ENCODE measurements at regions not wholly inside any gene's neighbourhood (a gene's known extent, or its start where the extent isn't known, plus 50 kb on each side); places are given as distances from the start of the nearest gene placed in this dataset.

GRCh38 chr6:115832186-115832585 lies 228.5 kb downstream of the FRK start:
- TF ChIP-seq CTCF (IDR thresholded peaks at IDR 0.05; ENCODE audit: extremely low read depth in 1 of 2, insufficient read depth in 1 of 2, low read depth in 1 of 2, low read length in 2 of 2) (no peak), GATA2 (IDR thresholded peaks at IDR 0.05; ENCODE audit: insufficient read depth, insufficient read length, low read depth, low read length) (no peak), POLR2AphosphoS5 (IDR thresholded peaks at IDR 0.05; ENCODE audit: insufficient read depth, low read depth, low read length) (no peak), EZH2 (IDR thresholded peaks at IDR 0.05; ENCODE audit: borderline replicate concordance, low read depth, low read length, severe bottlenecking) (no peak), JUN (IDR thresholded peaks at IDR 0.05; ENCODE audit: borderline replicate concordance, insufficient read depth, insufficient read length, low read depth) (no peak), POLR2A (IDR thresholded peaks at IDR 0.05; ENCODE audit: low read depth, low read length) (no peak), FOS (IDR thresholded peaks at IDR 0.05; ENCODE audit: borderline replicate concordance, insufficient read depth, low read length) (no peak)
- TF ChIP-seq, protein P1, sequence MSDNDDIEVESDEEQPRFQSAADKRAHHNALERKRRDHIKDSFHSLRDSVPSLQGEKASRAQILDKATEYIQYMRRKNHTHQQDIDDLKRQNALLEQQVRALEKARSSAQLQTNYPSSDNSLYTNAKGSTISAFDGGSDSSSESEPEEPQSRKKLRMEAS (IDR thresholded peaks at IDR 0.05; ENCODE audit: insufficient read depth, insufficient read length) = no peak
